Spleen (tissue), 11 donors: ENCODE measurements at regions not wholly inside any gene's neighbourhood (a gene's known extent, or its start where the extent isn't known, plus 50 kb on each side); places are given as distances from the start of the nearest gene placed in this dataset.

ENCODE experiments used
- DNase-seq: peaks from one replicate; pipeline ENCODE4 v3.0.0-alpha.2; 2020
- H3K27ac ChIP-seq, 8 donors: fragments of 200-600 bp; sonication (generic) in 7 of 8; 1 replicate in 4 of 8; 2 replicates in 4 of 8; pipeline versions ENCODE4 v1.5.0 to v1.8.0; 2016 to 2021; ENCODE audit warnings: inconsistent platforms in 4 of 8, mild to moderate bottlenecking in 4 of 8, moderate library complexity in 1 of 8
- H3K27me3 ChIP-seq, 7 donors: fragments of 200-600 bp; sonication (generic) in 6 of 7; replicated peaks in 1 of 7; 1 replicate in 4 of 7; 2 replicates in 3 of 7; pipeline versions ENCODE4 v1.5.0 to v1.8.0; 2016 to 2021; ENCODE audit warnings: inconsistent platforms in 3 of 7, mild to moderate bottlenecking in 1 of 7
- H3K36me3 ChIP-seq, 6 donors: fragments of 200-600 bp; sonication (generic) in 5 of 6; 1 replicate in 4 of 6; 2 replicates in 2 of 6; pipeline versions ENCODE4 v1.5.0 to v1.8.0; 2016 to 2021; ENCODE audit warnings: inconsistent platforms in 2 of 6
- H3K4me1 ChIP-seq, 6 donors: fragments of 200-600 bp; sonication (generic) in 5 of 6; 1 replicate in 3 of 6; 2 replicates in 3 of 6; pipeline versions ENCODE4 v1.5.0 to v1.8.0; 2016 to 2021; ENCODE audit warnings: inconsistent platforms in 3 of 6
- H3K4me3 ChIP-seq, 8 donors: fragments of 200-600 bp; sonication (generic) in 7 of 8; 1 replicate in 4 of 8; 2 replicates in 4 of 8; pipeline versions ENCODE4 v1.5.0 to v1.8.0; 2016 to 2021; ENCODE audit warnings: inconsistent platforms in 4 of 8, mild to moderate bottlenecking in 4 of 8, moderate library complexity in 2 of 8
- H3K9me3 ChIP-seq, 8 donors: fragments of 200-600 bp; sonication (generic) in 7 of 8; 1 replicate in 4 of 8; 2 replicates in 4 of 8; pipeline versions ENCODE4 v1.5.0 to v1.8.0; 2016 to 2021; ENCODE audit warnings: inconsistent platforms in 4 of 8
- CTCF ChIP-seq, 11 experiments: fragments of 200-600 bp in 7 of 11; fragments of 450-650 bp in 4 of 11; sonication (generic) in 4 of 11; IDR thresholded peaks in 8 of 11; conservative IDR thresholded peaks in 3 of 11; 1 replicate in 7 of 11; 2 replicates in 4 of 11; pipeline versions ENCODE4 v1.4.0 to v1.8.0; 2016 to 2021; ENCODE audit warnings: antibody characterized with exemption in 11 of 11, inconsistent platforms in 4 of 11, mild to moderate bottlenecking in 1 of 11
- POLR2A ChIP-seq, 3 donors: fragments of 450-650 bp; IDR thresholded peaks; one replicate each; pipeline ENCODE4 v1.5.1; 2017; ENCODE audit warnings: antibody characterized with exemption in 3 of 3, mild to moderate bottlenecking in 1 of 3
- POLR2AphosphoS5 ChIP-seq, 3 donors: sonication (generic); formaldehyde crosslinking; IDR thresholded peaks; one replicate each; pipeline ENCODE4 v1.5.1; 2017; ENCODE audit warnings: antibody characterized with exemption in 3 of 3
- WGBS, 5 donors: extraction: QIAGEN DNeasy Blood & Tissue Kit in 3 of 5; methylation state at CpG; one replicate each; pipeline versions ENCODE4 v1.1.5 to v1.1.7; 2013 to 2018; 5-methylcytosine and 5-hydroxymethylcytosine counted together
- intact Hi-C: fragments of 100-400 bp; cut with DNase I; formaldehyde crosslinking; loops from one replicate; pipeline ENCODE4 v1.15.0; 2023; ENCODE audit warnings: low total_unique reads
- donor health status: healthy with polysubstance abuse.
- donor health status: DM: no; HTN: no; CAD: no; lungs with moderate emphysema.
- donor health status: DM: no; HTN: no; CAD: no.
- donor health status: Bipolar disorder and iron deficiency.
- donor health status: healthy.
- donor health status: DM: no; HTN: no; CAD: no.
- donor health status: DM: yes; HTN: yes; CAD: no.

DNA sequence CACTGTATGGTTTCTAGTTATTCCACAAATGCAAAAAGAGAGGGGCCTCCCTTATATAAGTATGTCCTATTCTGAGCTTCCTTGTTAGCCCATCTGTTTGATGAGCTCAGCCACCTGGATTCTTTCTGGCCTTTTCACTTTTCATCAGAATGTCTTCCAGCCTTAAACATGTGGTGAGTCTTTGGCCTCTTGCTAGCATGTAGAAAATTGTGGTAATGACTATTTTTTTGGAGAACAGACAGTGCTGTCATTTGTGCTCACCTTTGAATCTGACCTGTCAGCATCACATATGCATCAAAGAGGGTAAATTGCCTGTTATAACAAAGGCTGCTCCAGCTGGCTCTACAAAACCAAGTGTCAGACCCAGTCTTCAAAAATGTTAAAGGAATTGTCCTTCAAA, 558.7 kb downstream of the RAB38 start:
- DNase-seq: no peak
- TF ChIP-seq CTCF (IDR thresholded peaks at IDR 0.05 in 8 of 11, conservative IDR thresholded peaks at IDR 0.05 in 3 of 11): no peak
- TF ChIP-seq POLR2A (IDR thresholded peaks at IDR 0.05): no peak
- TF ChIP-seq POLR2AphosphoS5 (IDR thresholded peaks at IDR 0.05): no peak
- Histone ChIP-seq H3K27ac (no peak overlapping the region), H3K36me3 (no peaks in the 10 kb centered on the region), H3K4me3 (no peak overlapping the region), H3K4me1 (no peaks in the 10 kb centered on the region), H3K9me3 (peaks cover 0 to 1% (median 0%) of the 10 kb centered on the region in 8 donors), H3K27me3 (no peaks in the 10 kb centered on the region)
- intact Hi-C loops: no loop called here

DNA sequence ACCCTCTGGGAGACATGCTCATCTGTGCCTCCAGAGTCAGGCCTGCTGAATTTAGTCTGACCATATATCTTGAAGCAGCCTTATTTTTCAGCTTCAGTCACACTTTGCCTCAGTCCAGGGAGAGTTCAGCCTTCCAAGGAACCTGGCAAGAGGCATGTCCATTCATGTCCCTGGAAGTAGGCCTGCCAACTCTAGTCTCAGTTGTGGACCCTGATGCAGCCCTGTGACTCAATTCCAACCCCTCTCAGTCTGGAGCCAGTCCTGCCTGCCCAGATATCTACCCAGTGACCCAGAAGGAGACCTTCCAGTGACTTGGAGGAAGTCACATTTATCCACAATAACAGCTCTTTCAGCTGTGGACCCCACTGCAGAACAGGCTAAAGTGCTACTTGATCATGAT, 566.6 kb downstream of the TMEM135 start:
- Histone ChIP-seq H3K36me3 (no peaks in the 10 kb centered on the region), H3K27ac (no peak overlapping the region)
- TF ChIP-seq POLR2AphosphoS5 (IDR thresholded peaks at IDR 0.05) (no peak), CTCF (IDR thresholded peaks at IDR 0.05 in 8 of 11, conservative IDR thresholded peaks at IDR 0.05 in 3 of 11) (no peak), POLR2A (IDR thresholded peaks at IDR 0.05) (no peak)

GRCh38 chr11:87603887-87604286, 566.2 kb downstream of the TMEM135 start:
- no peak for TF ChIP-seq POLR2A (IDR thresholded peaks at IDR 0.05)
- Histone ChIP-seq H3K4me1 (no peaks in the 10 kb centered on the region), H3K4me3 (no peak overlapping the region), H3K27ac (no peak overlapping the region), H3K27me3 (no peaks in the 10 kb centered on the region), H3K9me3 (no peaks in the 10 kb centered on the region), H3K36me3 (no peaks in the 10 kb centered on the region)
- intact Hi-C loops: no loop called here
- DNase-seq: no peak
- WGBS, 5 donors: 68 to 100% (median 74%) methylated on average over 2 of the region's 2 CpGs

More for the DNA sequence above, 566.6 kb downstream of the TMEM135 start:
- Histone ChIP-seq H3K27me3 (no peaks in the 10 kb centered on the region), H3K4me3 (no peak overlapping the region), H3K9me3 (no peaks in the 10 kb centered on the region), H3K4me1 (no peaks in the 10 kb centered on the region)
- DNase-seq: no peak
- intact Hi-C loops: no loop called here

GRCh38 chr11:87602776-87603175, 565.0 kb downstream of the TMEM135 start:
- Histone ChIP-seq H3K36me3 (no peaks in the 10 kb centered on the region), H3K9me3 (no peaks in the 10 kb centered on the region), H3K27me3 (no peaks in the 10 kb centered on the region), H3K4me3 (no peak overlapping the region), H3K4me1 (no peaks in the 10 kb centered on the region), H3K27ac (no peak overlapping the region)
- DNase-seq: no peak
- WGBS, 5 donors: 77 to 100% (median 87%) methylated on average over 1 of the region's 1 CpG
- intact Hi-C loops: no loop called here
- TF ChIP-seq POLR2AphosphoS5 (IDR thresholded peaks at IDR 0.05) (no peak), POLR2A (IDR thresholded peaks at IDR 0.05) (no peak), CTCF (IDR thresholded peaks at IDR 0.05 in 8 of 11, conservative IDR thresholded peaks at IDR 0.05 in 3 of 11) (no peak)

DNA sequence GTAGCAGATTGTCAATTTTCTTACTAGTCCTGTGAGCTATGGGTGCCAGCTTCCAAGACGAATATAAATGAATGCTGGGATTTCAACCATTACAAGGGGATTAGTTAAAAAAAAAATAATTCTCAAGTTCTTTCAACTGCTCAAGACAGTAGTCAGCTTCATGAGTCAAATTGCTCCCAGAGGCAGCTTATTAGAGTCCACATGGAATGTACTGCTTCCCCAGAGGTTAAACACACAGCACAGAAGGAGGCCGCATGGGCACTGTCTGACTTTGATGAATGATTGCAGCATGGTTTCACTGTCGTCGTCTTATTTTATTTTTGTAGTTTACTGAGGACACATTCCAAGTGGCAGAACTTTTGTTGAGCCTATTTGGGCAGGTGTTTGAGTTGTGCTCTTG, 563.2 kb downstream of the TMEM135 start:
- no peaks in the 10 kb centered on the region for H3K4me1 ChIP-seq
- no peak overlapping the region for H3K27ac ChIP-seq
- H3K9me3 ChIP-seq: no peaks in the 10 kb centered on the region
- H3K4me3 ChIP-seq: no peak overlapping the region
- DNase-seq: no peak
- intact Hi-C loops: no loop called here
- H3K27me3 ChIP-seq: no peaks in the 10 kb centered on the region
- 74 to 82% (median 81%) methylated on average over 4 of the region's 4 CpGs for WGBS, 5 donors
- TF ChIP-seq POLR2A (IDR thresholded peaks at IDR 0.05) (no peak), POLR2AphosphoS5 (IDR thresholded peaks at IDR 0.05) (no peak), CTCF (IDR thresholded peaks at IDR 0.05 in 8 of 11, conservative IDR thresholded peaks at IDR 0.05 in 3 of 11) (no peak)
- no peaks in the 10 kb centered on the region for H3K36me3 ChIP-seq
